HG03139 (cell line): ENCODE measurements at regions not wholly inside any gene's neighbourhood (a gene's known extent, or its start where the extent isn't known, plus 50 kb on each side); places are given as distances from the start of the nearest gene placed in this dataset.

Source experiments
- ATAC-seq: cut with Tn5 transposase; IDR thresholded peaks from one replicate; pipeline ENCODE4 v1.9.1; 2021; ENCODE audit not compliant: unreplicated experiment

DNA sequence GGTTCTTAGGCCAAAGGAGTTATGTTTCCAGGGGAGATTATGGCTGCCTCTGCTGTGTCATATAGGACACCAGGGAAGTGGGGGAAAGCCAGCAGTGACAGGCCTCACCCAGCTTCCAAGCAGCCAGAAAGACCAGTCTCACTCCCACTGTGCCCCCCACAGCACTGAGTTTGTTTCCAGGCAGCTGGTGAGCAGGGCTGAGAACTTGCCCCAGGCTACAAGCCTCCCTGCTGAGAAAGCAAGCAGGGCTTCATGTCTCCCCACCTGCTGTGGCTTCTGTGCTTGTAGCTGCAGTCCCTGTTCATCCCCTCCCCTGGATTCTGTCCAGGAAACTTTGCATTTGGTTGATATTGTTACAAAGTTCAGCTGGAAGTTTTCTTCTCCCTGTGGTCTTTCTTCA is 376.3 kb downstream of the PDCD6IP start:
- no peak for ATAC-seq

DNA sequence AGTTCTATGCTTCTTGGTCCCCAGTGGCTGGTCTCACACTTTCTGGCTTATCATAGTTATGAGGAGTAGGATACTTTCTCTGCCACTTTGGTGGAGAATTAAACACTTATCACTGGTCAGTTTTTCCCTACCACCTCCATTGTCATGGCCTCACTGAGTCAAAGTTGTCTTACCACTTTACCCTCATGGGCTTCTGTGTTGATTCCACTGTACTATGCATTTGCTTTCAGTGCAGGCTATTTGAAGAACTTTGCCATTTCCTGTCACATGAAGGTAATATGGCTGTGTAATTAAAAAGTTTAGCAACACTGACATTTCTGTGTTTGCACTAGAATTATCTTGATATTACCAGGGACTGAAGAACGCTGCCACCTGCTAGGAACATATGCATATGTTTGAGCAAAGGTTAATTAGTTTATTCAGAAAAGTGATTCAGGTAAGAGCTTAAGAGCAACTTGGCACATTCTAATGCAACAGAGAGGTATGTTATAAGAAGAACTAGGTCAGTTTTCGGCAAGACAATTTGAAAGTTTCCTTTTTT is 377.3 kb downstream of the PDCD6IP start:
- ATAC-seq = no peak

GRCh38 chr3:34176723-34177122 is 378.3 kb downstream of the PDCD6IP start:
- no peak for ATAC-seq

GRCh38 chr3:34178415-34178814 is 380.0 kb downstream of the PDCD6IP start:
- ATAC-seq = no peak

- no peak for ATAC-seq
Measured at GRCh38 chr3:34179716-34180115, 381.3 kb downstream of the PDCD6IP start.

GRCh38 chr3:34180532-34180931 is 382.1 kb downstream of the PDCD6IP start:
- ATAC-seq = no peak

DNA sequence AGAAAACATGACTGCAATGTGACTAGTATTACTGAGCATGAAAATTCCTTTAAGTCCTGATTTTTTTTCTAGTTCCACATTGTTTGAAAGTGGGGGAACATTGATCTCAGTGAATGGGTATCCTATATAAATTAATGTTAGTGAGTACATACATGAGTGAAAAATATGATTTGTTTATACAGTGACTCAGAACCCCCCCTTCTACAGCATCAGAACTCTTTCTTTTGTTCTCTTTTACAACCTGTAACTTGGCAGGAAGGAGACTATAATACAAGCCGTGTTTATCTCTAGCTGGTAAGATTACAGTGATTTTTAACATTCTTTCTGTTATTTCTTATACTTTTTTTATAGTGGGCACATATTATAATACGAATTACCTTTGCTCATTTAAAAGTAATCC is 384.7 kb downstream of the PDCD6IP start:
- no peak for ATAC-seq

GRCh38 chr3:34183611-34184340 is 385.3 kb downstream of the PDCD6IP start:
- no peak for ATAC-seq

DNA sequence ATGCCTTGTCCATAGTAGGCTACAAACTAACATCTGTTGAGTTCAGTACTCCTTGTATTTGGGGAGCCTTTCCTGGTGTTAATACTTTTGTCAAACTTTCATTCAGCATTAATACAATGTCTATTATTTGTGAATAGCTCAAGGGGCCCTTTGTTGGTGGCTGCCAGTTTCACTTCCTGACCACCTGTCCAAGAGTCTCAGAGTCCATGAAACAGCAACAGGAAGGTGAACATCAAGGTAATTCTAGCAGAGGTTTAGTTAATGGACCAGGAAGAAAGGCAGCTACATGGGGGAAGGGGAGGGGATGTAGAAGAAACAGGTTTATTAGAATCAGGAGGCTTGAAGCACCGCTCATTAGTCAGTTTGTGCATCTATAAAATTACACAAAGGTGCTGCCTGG is 386.9 kb downstream of the PDCD6IP start:
- ATAC-seq = peak; percentile 55

DNA sequence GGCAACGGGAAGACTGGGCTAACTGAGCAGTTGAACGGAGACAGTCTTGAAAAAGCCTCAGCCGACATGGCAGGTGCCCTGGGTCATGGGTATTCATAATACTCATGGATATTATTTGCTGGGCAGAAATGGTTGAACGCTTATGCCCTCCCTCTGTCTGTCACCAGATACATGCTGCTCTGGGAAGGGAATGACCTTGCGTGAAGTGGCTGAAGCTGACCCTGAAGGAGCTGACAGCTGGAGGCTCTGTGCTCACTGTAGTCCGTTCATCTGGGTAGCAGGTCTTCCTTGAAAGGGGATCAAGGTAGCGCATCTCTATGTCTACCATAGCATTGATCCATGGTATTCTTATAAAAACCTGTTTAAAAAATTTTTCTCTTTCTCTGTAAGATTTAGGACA is 390.7 kb downstream of the PDCD6IP start:
- no peak for ATAC-seq

GRCh38 chr3:34196914-34197313 is 398.5 kb downstream of the PDCD6IP start:
- ATAC-seq = no peak

DNA sequence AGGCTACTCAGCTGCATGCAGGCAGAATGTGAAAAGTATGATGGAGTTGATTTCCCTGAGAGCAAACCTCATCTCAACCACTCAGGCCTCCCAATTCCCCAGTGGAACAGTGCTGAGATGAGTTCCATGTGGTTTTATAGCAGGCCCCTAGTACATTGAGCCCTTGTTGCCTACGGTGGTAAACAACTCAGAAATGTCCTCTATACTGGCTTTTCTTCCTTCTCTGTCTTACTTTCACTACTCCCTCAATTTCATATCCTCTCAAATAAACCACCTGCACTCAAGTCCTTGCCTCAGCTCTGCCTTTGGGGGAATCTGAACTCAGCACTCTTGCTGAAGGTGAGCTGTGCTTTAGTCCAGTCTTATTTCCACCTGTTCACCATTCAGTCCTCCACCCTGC is 399.9 kb downstream of the PDCD6IP start:
- ATAC-seq = peak; percentile 38

- ATAC-seq = peak; percentile 81
Measured at GRCh38 chr3:34200576-34200975, 402.1 kb downstream of the PDCD6IP start.

GRCh38 chr3:34202975-34203374 is 404.5 kb downstream of the PDCD6IP start:
- ATAC-seq = no peak

- ATAC-seq = no peak
Measured at GRCh38 chr3:34203386-34203785, 405.0 kb downstream of the PDCD6IP start.

GRCh38 chr3:34207002-34207401 is 408.6 kb downstream of the PDCD6IP start:
- no peak for ATAC-seq

DNA sequence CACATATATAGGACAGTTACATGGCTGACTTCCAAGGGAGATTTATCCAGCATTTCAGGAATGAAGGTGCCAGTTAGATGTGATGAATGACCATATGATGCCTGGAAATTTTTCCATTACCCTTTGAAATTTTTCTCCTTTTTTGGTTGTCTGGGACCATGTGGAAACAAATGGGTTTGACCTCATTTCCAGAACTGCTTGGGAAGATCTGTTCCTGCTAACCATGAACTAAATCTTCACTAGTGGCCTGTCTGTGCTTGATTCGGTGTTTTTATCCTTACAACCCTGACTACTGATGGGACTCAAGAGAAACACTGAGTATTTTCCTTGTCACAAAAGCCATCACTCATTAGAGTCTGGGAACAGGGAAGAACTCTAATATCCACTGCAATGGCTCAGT is 409.4 kb downstream of the PDCD6IP start:
- no peak for ATAC-seq

DNA sequence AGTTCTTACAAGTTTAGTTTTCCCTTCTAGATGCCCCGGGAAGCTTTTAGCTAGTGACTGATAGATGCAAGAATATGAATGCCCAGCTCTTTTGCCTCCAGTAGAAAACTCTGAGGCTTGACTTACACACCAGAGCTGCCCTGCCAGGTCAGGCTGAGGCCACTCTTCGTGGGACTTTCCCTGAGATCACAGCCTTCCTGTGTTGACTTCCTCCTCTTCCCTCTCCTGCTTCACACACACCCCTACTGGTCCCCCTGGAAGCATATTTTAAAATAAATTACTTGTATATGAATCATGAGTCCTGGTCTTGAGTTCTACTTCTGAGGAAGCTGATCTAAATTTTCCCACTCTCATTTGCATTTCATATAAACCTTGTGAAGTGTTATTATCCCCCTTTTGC is 413.7 kb downstream of the PDCD6IP start:
- ATAC-seq = no peak

DNA sequence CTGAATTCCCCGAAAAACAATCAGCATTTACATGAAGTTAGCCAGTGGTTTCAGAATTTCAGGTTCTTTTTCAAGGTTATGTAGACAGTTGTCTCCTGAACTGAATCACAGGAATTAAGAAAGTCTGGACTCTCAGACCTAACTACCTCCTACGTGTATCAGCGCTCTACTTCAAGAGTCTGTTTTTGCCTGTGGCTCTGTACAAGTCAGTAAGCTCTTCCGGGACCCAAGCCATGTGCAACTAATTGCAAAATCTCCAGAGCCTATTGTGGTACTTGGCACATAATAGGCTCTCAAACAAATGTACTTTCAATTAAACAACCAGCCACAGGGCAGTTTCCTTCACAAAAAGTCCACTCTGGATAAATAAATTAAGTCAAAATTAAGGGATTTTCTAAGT is 414.2 kb downstream of the PDCD6IP start:
- ATAC-seq = no peak

DNA sequence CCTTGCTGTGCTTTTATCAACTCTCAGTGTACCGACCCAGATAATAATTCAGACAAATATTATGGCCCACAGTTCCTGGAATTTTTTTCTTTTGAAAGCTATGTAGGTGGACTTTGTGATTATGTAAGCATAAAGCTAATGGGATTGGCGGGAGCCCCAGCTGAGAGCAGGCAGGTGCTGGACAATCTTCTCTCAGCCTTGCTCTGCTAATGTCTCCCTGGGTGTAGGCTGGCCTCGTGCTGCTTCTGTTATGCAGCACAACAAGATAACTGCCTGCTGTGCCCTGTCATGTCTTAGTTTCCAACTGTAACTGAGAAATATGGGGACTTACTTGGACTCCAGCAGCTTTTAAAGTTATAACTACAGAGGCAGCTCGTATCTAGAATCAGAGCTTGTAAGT is 415.0 kb downstream of the PDCD6IP start:
- ATAC-seq = no peak

DNA sequence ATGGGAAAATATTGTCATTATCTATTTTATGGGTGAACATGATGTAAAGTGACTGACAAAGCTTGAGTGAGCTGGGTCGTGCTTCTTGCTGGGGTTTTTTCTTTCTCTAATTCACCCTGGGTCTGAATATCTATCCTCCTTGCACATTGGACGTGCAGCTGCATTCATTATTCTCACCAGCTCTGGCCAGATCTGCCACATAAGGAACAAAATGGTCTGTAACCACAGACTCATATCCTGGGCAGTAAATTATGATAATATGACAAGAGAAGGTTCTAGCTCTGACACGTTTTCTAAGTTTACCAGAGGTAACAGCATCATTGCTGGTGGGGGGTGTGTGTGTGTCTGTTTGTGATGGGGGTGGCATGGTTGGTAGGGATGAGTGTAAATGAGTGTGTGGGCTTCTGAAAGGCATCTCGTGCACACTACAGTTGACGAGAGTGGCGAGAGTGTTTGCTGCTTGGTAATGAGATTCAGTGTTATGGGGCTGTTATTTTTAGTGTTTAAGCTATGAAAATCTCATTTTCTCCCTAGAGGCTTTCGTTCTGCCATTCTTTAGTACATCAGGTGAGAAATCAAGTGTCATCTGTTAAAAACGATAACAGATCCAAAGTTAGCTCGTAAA is 418.4 kb downstream of the PDCD6IP start:
- no peak for ATAC-seq

GRCh38 chr3:34218706-34219385 is 420.4 kb downstream of the PDCD6IP start:
- ATAC-seq = no peak
